Loucy (cell line): ENCODE measurements at regions not wholly inside any gene's neighbourhood (a gene's known extent, or its start where the extent isn't known, plus 50 kb on each side); places are given as distances from the start of the nearest gene placed in this dataset.

Experiments
- EZH2phosphoT487 ChIP-seq: fragments of 200-600 bp; IDR thresholded peaks from 2 replicates; pipeline ENCODE4 v1.6.1; 2018; ENCODE audit warnings: antibody characterized with exemption, mild to moderate bottlenecking, moderate library complexity, borderline replicate concordance
- TF ChIP-seq, protein P1 (sequence below): fragments of 200-600 bp; sonication (generic); conservative IDR thresholded peaks from 2 replicates; pipeline ENCODE4 v1.5.1; 2014; ENCODE audit warnings: mild to moderate bottlenecking, antibody characterized with exemption, low read length

DNA sequence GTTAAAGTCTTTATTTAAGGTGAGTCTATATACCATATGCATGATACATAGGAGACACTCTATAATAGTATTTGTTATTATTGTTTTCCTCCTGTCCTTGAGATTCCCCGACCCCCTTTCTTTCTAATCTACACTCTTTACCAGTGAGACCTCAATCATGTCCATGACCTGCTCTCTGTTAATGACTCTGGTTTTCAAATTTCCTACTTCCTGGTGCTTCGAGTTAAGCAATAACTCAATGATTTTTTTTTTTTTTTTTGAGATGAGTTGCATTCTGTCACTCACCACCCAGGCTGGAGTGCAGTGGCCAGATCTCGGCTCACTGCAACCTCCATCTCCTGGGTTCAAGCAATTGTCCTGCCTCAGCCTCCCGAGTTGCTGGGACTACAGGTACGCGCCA, 574.6 kb upstream of the SLC35B3 start:
- TF ChIP-seq, protein P1, sequence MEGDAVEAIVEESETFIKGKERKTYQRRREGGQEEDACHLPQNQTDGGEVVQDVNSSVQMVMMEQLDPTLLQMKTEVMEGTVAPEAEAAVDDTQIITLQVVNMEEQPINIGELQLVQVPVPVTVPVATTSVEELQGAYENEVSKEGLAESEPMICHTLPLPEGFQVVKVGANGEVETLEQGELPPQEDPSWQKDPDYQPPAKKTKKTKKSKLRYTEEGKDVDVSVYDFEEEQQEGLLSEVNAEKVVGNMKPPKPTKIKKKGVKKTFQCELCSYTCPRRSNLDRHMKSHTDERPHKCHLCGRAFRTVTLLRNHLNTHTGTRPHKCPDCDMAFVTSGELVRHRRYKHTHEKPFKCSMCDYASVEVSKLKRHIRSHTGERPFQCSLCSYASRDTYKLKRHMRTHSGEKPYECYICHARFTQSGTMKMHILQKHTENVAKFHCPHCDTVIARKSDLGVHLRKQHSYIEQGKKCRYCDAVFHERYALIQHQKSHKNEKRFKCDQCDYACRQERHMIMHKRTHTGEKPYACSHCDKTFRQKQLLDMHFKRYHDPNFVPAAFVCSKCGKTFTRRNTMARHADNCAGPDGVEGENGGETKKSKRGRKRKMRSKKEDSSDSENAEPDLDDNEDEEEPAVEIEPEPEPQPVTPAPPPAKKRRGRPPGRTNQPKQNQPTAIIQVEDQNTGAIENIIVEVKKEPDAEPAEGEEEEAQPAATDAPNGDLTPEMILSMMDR, result no peak
- TF ChIP-seq EZH2phosphoT487, result no peak
